Inferior parietal cortex (tissue), 1 donor: ENCODE measurements at regions not wholly inside any gene's neighbourhood (a gene's known extent, or its start where the extent isn't known, plus 50 kb on each side); places are given as distances from the start of the nearest gene placed in this dataset.
"Not testable (repeated sequence)": the region's sequence is repeated elsewhere in the genome, so short reads cannot be mapped to it uniquely, and the experiment has no call there.

Experiments used
- DNase-seq: peaks from one replicate; pipeline ENCODE4 v3.0.0-alpha.2; 2016; ENCODE audit errors: extremely low spot score

DNA sequence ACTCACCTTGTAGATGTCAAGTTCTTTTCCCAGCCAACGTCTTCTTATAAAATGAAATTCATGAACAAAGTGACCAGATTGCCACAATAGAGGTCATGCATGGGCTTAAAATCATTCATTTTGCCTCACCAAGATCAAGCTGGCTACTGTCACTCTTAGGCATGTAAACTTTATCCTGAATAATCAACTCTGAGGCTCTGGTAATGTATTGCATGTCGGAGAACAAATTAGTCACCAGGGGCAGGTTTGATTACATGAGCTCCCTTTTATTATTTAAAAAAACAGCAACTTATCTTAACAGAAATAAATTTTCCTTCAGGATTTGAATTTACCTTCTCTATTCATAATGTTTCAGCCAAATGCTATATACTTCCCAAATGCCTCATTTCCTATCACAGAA lies 112.9 kb upstream of the SP4 start:
- DNase-seq: no peak

DNA sequence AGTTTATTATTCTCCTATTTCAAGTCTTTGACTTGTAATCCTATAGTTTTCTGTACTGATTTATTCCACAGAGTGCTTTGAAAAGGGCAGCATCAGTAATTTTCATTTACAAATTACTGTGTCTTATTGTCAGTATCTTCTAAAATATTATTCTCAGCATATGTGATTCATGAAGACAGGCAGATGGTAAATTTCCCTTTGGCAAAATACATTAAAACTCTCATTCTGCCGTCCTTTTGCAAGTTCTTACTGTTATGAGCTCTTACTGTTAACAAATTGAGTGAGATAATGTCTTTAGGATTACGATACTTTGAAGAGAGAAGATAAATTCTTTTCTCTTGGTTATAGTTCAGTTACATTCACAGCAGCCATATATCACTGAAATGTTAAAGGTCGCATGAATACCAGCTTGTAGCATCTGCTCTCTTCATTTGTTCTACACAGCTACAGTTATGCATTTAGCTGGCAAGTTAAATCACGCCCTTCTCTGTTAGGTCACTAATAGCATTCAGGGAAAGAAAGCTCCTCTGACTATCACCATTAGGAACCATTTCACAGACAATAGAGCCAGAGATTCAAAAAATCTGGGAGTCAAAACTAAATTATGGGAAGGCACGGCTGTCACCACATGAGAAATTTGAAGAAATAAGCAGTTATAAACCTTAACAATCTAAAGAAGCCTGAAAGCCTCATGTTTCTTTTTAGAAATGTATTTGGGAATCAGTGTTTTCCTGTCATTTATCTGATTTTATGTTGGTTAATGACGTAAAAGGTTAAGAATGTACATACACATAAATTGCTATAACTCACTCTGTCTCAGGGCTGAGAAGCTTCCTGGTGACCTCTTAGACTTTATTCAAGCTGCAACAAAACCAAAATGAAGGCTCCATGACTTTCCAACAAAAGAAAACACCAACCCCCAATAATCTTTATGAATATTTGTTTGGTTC lies 109.6 kb upstream of the SP4 start:
- no peak for DNase-seq

DNA sequence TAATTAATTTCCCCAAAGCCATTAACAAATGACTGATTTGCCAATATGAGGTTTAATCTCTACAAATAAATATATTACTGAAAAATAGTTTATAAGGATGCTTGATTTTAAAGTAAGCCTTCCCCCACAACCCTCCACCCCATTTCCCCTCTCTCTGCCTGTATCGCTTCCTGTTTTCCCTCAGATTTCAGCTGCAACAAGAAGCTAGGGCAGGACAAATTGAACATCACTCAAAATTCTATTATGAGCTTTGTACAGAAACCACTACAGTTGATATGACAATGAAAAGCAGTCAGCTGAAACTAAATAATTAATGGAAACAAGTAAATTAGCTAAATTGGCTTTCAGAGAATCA lies 109.0 kb upstream of the SP4 start:
- DNase-seq: no peak

DNA sequence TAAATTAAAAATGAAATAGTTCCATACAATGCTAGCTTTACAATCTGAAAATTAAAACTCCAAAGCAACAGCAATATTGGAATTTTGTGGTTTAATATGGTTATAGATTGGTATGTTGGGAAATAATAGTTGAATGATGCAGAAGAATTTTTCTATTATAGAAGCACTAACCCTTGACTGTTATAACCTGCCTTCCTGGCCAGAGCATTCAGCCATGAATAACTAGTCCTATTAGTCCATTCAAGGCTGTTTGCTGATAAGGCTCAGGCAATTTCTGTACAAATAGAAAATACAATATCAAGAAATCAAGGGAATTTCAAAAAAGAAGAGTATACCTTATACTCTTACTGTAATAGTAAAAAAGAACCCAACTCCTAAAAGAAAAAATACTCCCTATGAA lies 101.6 kb upstream of the SP4 start:
- no peak for DNase-seq

DNA sequence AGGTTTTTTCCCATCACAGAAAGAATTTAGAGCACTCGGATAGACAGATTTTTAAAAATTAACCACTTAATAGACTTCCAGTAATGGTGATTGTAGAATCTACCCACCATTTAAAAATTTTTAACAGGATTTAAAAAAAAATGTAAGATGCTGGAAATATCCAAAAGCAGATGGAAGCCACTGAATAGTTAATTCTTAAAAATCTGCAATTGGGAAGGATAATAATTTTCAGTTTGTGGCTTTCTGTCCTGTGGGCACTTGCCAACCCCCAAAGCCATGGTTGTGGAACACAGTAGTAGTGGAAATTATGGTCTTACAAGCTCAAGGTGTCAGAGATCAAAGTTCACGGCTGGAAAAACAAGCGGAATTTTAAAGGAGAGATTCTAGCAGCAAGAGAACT lies 101.0 kb upstream of the SP4 start:
- no peak for DNase-seq

DNA sequence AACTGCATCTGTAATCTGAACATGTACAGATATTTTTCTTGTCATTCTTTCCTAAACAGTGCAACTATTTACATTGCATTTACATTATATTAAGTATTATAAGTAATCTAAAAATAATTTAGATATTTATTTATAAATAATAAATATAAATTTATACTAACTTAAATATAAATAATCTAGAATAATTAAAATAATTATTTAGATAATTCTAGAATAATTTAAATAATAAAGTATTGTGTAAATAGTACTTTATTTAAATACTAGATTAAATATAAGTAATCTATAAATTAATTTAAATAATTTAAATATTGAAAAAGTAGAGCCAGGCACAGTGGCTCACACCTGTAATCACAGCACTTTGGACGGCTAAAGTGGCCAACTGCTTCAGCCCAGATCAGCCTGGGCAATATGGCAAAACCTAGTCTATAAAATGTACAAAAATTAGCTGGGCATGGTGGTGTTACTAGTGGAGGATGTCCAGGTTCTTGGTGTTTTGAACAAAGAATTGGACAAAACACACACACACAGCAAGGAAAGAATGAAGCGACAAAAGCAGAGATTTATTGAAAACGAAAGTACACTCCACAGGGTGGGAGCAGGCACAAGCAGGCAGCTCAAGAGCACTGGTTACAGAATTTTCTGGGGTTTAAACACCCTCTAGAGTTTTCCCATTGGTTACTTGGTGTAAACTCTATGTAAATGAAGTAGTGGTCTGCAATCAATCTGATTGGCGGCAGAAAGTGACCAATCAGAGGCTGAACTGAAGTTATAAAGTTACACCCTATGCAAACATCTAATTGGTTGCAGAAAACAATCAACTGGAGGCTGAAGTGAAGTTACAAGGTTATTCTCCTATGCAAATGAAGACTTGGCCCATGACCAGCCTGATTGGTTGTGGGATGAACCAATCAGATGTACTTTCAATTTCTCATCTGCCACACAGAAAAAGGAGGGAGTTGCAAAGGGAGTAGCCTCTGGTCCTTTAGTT lies 100.2 kb upstream of the SP4 start:
- no peak for DNase-seq

DNA sequence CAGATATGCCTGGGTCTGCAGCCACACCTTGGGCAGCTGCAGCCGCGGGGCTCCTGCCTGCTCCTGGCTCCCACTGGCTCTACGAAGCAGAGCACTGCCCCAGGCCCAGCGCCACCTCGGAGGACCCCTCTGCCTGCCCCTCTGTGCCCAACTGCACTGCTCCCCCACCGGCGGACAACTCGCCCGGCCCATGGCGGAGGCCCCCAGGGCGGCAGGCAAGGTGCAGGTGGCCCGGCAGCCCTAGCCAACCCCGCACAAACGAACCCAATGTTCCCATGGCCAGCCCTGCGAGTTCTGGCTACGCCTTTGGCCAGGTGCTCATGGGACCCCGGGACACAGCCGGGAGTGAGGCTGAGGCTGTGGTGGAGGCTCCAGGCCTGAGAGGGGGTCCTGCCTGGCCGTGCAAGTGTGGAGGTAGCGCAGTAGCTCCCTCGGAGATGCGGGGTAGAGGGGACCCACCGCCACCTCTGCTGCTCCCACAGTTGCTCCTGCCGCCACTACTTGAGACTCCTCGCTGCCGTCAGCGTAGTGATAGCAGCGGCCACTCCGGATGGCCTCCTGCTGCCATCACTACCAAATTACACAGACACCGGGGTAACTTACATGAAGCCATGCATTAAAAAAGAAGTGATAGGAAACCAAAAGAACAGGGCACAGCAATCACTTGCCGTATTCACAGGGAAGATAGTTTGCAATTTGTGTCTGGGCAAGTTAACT lies 97.3 kb upstream of the SP4 start:
- no peak for DNase-seq

DNA sequence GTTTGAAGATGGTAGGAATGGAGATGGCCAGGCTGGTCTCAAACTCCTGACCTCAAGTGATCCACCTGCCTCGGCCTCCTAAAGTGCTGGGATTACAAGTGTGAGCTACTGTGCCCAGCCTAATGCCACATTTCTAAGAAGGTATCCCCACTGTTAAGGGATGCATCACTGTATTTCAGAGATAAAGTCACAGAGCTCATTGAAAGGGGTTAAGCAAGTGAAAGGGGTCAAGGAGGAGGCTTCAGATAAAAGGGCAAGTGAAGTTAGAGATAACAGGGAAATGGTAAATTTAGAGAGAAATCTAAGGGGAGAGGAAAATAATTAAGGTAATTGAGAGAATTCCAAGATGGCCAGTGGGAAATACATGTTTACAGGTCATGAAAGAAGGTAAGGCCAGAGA lies 93.0 kb upstream of the SP4 start:
- no peak for DNase-seq

DNA sequence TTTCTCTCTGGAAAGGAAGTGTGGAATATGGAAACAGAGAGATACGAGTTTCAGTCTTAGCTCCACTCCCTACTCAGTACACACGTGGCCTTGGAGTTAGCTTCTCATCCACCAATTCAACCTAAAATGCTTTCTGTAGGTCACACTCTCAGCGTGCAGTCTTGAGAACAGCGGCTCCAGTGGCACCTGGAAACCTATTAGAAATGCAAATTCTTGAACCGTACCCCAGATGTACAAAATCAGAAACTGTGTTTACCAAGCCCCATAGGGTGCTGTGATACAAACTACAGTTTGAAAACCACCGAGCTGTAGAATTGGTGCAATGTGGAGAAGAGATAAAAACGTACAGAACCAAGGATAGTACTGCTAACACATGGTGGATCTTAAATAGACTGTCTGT lies 91.1 kb upstream of the SP4 start:
- DNase-seq: no peak

DNA sequence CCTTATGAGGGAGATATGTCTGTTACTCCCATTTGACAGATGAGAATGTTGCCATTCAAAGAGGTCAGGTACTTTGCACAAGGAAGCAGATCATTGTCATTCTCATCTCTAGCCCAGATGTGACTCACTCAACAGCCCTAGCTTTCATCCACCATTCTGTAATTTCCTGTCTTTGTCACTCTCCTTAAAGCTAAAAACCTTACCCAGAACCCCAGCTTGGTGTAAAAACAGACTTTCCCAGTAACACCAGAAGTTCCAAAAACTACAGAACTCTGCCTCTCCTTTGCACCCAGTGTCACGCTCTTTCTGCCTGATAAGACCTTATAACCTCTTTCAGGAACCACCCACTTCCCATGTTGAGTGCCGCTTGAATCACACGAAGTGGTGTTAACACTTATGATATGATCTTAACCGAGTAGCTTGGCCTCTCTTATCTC lies 89.1 kb upstream of the SP4 start:
- no peak for DNase-seq

DNA sequence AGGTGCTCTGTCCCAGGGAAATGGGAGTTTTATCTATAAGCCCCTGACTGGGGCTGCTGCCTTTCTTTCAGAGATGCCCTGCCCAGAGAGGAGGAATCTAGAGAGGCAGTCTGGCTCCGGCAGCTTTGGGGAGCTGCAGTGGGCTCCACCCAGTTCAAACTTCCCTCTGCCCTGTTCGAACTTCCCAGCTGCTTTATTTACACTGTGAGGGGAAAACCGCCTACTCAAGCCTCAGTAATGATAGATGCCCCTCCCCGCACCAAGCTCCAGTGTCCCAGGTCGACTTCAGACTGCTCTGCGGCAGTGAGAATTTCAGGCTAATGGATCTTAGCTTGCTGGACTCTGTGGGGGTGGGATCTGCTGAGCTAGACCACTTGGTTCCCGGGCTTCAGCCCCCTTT lies 83.0 kb upstream of the SP4 start:
- not testable (repeated sequence) for DNase-seq

DNA sequence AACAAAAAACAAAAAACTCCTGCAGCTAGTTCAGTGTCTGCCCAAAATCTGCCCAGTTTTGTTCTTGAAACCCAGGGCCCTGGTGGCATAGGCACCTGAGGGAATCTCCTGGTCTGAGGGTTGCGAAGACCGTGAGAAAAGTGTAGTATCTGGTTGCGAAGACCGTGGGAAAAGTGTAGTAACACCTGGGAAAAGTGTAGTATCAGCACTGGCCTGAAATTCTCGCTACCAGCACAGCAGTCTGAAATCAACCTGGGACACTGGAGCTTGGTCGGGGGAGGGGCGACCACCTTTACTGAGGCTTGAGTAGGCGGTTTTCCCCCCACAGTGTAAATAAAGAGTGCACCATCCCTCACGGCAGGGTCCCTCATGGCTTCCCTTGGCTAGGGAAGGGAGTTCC lies 82.5 kb upstream of the SP4 start:
- DNase-seq: no peak

DNA sequence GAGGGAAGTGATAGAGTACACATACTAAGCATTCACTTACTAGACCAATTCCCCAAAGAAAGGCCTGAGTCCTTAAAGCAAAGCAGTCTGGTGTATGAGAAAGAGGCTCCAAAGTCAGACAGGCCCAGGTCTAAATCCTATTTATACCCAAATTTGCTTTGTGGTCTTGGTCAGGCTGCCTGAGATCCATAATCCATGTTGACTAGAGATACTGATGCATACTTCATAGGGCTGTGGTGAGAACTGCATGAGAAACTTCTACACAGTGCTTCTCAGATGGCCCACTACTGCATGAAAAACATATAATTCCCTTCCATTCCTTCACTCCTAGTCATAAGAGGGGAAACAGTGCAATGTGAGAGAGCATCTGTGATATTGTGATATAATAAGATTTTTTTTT lies 81.6 kb upstream of the SP4 start:
- DNase-seq: no peak

DNA sequence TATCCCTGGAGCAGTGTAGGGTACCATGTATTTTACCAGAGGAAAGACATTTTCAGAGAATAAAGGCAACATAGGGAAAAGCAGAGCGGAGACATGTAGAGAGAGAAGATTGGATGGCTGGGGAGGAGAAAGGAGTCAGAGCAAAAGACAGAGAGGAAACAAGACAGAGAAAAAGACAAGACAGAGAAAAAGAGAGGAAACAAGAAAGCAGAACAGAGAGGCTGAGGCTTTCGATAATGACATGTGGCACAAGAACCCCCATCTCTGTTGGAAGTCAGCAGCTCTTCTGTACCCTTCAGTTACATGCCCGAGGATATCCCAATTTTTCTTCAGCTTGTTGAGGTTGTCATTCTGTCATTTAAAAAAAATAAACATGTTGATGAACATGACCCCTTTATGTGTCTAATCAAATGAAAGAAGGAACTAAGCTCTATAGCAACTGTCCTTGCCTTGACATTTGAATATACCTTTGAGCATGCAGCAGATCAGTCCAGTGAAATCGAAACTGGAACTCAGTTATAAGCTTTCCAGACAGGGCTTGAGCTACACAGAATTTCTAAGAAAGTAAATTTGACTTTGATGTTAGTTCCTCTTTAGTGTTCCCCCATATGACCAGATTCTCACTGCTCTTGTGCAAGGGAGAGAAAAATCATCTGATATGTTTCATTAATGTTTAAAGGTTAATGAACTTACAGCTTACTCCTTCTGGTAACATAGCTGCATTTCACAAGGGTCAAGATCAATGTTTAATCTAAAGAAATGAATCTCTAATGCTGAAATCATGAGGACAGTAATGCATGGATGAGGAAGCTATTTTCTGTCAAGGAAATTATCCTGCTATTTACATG lies 75.1 kb upstream of the SP4 start:
- DNase-seq: no peak

DNA sequence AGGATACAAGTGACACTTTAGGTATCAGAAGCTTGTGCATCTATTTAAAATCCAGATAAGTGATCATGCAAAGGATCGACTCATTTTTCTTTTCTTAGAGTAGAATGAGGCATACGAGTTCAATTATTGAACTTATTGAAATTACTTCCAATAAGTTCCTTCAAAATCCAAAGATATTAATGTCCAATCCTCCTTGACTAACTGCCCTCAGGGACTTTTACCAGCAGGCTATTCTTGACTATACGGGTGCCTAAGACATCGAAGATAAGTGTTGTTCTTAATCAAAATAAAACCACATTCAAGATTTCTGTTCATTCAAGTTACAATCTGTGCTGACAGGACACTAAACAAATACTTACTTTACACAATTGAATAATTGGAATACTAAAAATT lies 74.5 kb upstream of the SP4 start:
- DNase-seq: no peak

DNA sequence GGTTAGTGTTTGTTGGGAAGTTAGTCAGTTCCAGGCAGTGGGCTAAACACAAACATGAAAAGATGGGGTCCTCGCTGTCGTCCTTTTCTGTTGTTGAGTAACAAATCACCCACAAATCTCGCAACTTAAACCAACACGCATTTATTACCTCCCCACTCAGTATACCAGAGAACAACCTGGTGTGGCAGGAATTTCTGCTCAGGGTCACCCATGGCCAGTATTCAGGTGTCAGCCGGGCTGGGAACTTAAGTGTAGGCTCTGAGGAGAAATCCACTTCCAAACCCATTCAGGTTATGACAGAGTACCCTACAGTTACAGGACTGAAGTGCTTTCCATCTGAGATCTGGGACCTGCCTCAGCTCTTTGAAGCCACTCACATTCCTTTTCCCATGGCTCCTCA lies 73.6 kb upstream of the SP4 start:
- no peak for DNase-seq

DNA sequence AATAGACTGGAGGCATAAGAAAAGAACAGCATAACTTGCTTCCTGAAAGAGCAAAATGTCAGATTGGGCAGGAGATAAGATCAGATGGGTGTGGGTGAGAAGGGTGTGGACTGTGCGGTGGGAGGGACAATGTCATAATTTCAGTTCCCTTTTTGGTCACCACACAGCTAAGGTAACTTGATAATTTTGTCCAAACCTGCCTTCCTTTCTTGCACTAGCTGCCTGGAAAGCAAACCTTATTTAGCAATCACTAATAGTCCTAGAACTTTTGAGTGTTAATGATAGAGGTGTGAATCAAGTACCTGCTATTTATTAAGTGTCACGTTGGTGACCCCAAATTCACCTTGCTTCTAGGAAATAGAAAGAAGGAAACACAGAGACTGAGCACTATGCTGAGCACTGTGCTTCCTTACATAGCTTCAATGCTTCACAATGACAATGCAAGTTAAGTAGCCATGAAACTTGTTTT lies 72.4 kb upstream of the SP4 start:
- DNase-seq: no peak

DNA sequence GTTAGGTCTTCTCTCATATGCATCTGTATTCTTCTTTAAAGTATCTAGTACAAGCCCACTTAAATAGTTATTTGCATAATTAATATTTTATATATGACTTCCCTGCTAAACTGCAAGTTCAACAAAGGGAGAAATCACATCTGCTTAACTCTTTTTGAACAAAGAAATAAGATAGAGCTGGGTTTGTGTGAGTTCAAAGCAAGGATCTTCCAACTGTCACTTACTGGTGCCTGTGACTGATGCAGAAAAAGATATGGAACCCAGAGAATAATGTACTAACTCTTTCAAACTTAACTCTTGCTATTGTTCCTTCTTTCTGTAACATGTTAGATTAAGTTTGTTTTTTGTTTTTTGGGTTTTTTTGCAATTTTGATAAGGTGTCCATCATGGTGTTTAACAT lies 71.3 kb upstream of the SP4 start:
- DNase-seq: no peak

DNA sequence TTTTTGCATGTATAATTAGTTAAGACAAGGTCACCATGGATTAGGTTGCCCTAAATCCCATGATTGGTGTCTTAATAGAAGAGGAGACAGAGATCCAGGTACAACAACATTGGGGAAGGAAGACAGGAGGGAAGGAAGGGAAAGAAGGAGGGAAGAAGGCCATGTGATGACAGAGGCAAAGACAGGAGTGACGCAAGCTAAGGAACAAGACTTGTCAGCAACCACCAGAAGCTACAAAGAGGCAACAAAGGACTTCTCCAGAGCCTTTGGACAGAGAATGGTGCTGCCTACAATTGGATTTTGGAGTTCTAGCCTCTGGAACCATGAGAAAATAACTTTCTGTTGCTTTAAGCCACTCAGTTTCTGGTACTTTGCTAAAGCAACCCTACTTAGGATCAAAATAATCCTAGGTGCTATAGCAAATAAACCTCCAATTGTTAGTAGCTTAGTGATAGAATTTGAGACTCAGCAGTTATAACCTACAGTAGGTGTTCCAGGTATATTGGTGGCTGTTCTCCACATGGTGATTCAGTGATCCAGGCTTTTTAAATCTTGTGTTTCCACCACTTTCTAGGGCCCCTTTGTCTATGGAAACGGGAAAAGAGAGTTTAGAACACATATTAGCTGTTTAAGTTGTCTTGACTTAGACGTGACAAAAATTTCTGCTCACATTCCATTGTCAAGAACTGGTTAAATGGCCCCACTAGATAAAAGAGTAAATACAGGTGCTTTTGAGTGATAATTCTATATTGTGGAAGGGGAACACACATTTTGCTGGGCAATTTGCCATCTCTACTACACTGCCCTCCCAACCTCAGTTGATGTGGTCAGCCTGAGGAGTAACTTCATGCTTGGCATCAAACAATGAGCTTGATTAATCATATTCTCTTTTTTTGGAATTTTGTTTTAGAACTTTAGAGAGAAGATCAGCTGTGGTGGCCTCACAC lies 70.5 kb upstream of the SP4 start:
- no peak for DNase-seq

DNA sequence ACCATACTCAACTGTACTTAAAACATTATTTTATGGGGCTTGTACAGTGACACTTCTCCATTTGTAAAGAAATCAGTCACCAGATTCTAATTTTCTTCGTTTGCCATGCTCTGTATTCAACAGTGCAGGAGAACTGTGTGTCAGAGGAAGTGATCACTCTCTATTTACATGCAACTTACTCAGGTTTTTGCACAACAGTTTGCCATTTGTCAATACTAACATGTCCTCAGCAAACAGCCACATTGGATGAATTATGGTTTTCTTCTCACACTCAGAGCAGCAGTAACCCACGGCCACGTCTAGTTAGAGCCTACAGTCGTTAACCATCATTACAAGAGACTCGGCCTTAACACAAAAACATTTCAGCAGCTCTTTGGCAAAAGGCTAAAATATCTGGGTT lies 69.2 kb upstream of the SP4 start:
- DNase-seq: no peak
